Endothelial cell of umbilical vein (primary cell): ENCODE measurements at regions not wholly inside any gene's neighbourhood (a gene's known extent, or its start where the extent isn't known, plus 50 kb on each side); places are given as distances from the start of the nearest gene placed in this dataset.

ENCODE experiments used
- BruUV-seq: library from RNA; stranded (reverse); fragments of 400-500 nt; replicated peaks from 2 replicates; lab custom pipeline; 2021; lab: Mats Ljungman, UMichigan
- CTCF ChIA-PET: fragments of 300-600, 350-600 bp; sonication (Branson Sonifier 250); formaldehyde crosslinking; loops from one replicate; lab custom pipeline; 2021; ENCODE audit warnings: antibody characterized with exemption, inconsistent platforms; lab: Charles Lee
- POLR2A ChIA-PET: fragments of 300-600, 350-600 bp; sonication (Branson Sonifier 250); formaldehyde crosslinking; loops from one replicate; lab custom pipeline; 2021; ENCODE audit warnings: antibody characterized with exemption, inconsistent platforms; lab: Charles Lee
- DNase-seq: peaks from one replicate; pipeline ENCODE4 v3.0.0-alpha.2; 2011; ENCODE audit warnings: low read depth, low spot score
- FAIRE-seq: peaks from 2 replicates; lab custom pipeline; 2011; peaks lifted over from hg19 to GRCh38; lab: Jason Lieb, UNC
- H2AFZ ChIP-seq: 2 replicates; pipeline ENCODE4 v1.6.0; 2012; ENCODE audit warnings: low read depth, low read length, control low read depth, inconsistent platforms
- H3K27ac ChIP-seq: 2 replicates; pipeline ENCODE4 v1.5.1; 2011; ENCODE audit warnings: low read depth, mild to moderate bottlenecking, control low read depth, low read length, moderate library complexity; ENCODE audit not compliant: insufficient read depth
- H3K27me3 ChIP-seq, 2 experiments: 2 replicates each; pipeline versions ENCODE4 v1.6.0 to v1.6.1; 2011; ENCODE audit warnings: low read length in 2 of 2, mixed read lengths in 1 of 2; ENCODE audit not compliant: control insufficient read depth in 2 of 2, insufficient read depth in 2 of 2
- H3K36me3 ChIP-seq, 2 experiments: 2 replicates in 1 of 2; 3 replicates in 1 of 2; pipeline ENCODE4 v1.5.1; 2011; ENCODE audit warnings: low read length in 2 of 2, mild to moderate bottlenecking in 1 of 2, moderate library complexity in 1 of 2; ENCODE audit not compliant: control insufficient read depth in 2 of 2, insufficient read depth in 2 of 2; ENCODE audit errors: extremely low read depth in 1 of 2
- H3K4me1 ChIP-seq: 3 replicates; pipeline ENCODE4 v1.5.1; 2011; ENCODE audit warnings: mild to moderate bottlenecking, low read length; ENCODE audit not compliant: control insufficient read depth, insufficient read depth; ENCODE audit errors: extremely low read depth
- H3K4me2 ChIP-seq: 2 replicates; pipeline ENCODE4 v1.6.1; 2011; ENCODE audit warnings: low read length, control low read depth, mixed read lengths; ENCODE audit not compliant: insufficient read depth
- H3K4me3 ChIP-seq, 3 experiments: fragments of 200-600 bp in 1 of 3; sonication (generic), shearing (Covaris generic) in 1 of 3; replicated peaks in 1 of 3; 2 replicates each; pipeline ENCODE4 v1.5.1; 2011 to 2016; ENCODE audit warnings: control low read depth in 3 of 3, low read length in 3 of 3, mild to moderate bottlenecking in 2 of 3, inconsistent platforms in 1 of 3, low read depth in 1 of 3, moderate library complexity in 1 of 3; ENCODE audit not compliant: insufficient read depth in 1 of 3
- H3K79me2 ChIP-seq: 2 replicates; pipeline ENCODE4 v1.6.0; 2012; ENCODE audit warnings: low read length, inconsistent platforms; ENCODE audit not compliant: control insufficient read depth, insufficient read depth
- H3K9ac ChIP-seq: replicated peaks from 2 replicates; pipeline ENCODE3; 2011; ENCODE audit warnings: low read length, control low read depth; ENCODE audit not compliant: insufficient read depth; ENCODE audit errors: extremely low read depth
- H3K9me1 ChIP-seq: replicated peaks from 3 replicates; pipeline ENCODE4 v1.6.0; 2011; ENCODE audit warnings: mild to moderate bottlenecking, low read length; ENCODE audit not compliant: control insufficient read depth, insufficient read depth; ENCODE audit errors: extremely low read depth
- H3K9me3 ChIP-seq: replicated peaks from 2 replicates; pipeline ENCODE4 v1.5.1; 2012; ENCODE audit warnings: low read length, inconsistent platforms; ENCODE audit not compliant: control insufficient read depth, insufficient read depth
- H4K20me1 ChIP-seq: replicated peaks from 2 replicates; pipeline ENCODE3; 2011; ENCODE audit warnings: mild to moderate bottlenecking, low read length; ENCODE audit not compliant: control insufficient read depth, insufficient read depth; ENCODE audit errors: extremely low read depth
- EZH2 ChIP-seq: IDR thresholded peaks from 2 replicates; pipeline ENCODE4 v1.6.1; 2012; ENCODE audit warnings: borderline replicate concordance, low read depth, mild to moderate bottlenecking, moderate library complexity, low read length, inconsistent platforms; ENCODE audit not compliant: severe bottlenecking
- FOS ChIP-seq: IDR thresholded peaks from 2 replicates; pipeline ENCODE4 v1.6.1; 2011; ENCODE audit warnings: mild to moderate bottlenecking, low read length, moderate library complexity, borderline replicate concordance; ENCODE audit not compliant: insufficient read depth
- GATA2 ChIP-seq: IDR thresholded peaks from 2 replicates; pipeline ENCODE4 v1.7.0; 2011; ENCODE audit warnings: low read depth, mild to moderate bottlenecking, moderate library complexity, mixed read lengths, low read length; ENCODE audit not compliant: insufficient read length, insufficient read depth
- JUN ChIP-seq: IDR thresholded peaks from 2 replicates; pipeline ENCODE4 v1.6.1; 2011; ENCODE audit warnings: borderline replicate concordance, low read depth; ENCODE audit not compliant: insufficient read length, insufficient read depth
- MAX ChIP-seq: IDR thresholded peaks from 2 replicates; pipeline ENCODE4 v1.6.1; 2011; ENCODE audit not compliant: insufficient read depth, insufficient read length
- MYC ChIP-seq: IDR thresholded peaks from one replicate; pipeline ENCODE4 v1.6.1; 2011; ENCODE audit warnings: mild to moderate bottlenecking, low read depth, low read length
- POLR2A ChIP-seq: IDR thresholded peaks from 2 replicates; pipeline ENCODE4 v1.6.1; 2012; ENCODE audit warnings: low read depth, mild to moderate bottlenecking, control low read depth, low read length
- POLR2AphosphoS5 ChIP-seq: IDR thresholded peaks from 2 replicates; pipeline ENCODE4 v1.6.1; 2012; ENCODE audit warnings: low read depth, mild to moderate bottlenecking, control low read depth, low read length, moderate library complexity; ENCODE audit not compliant: insufficient read depth
- dilution Hi-C: fragments of 300-500 bp; cut with MboI; formaldehyde crosslinking; loops from one replicate; pipeline ENCODE4 v1.15.0; 2019; ENCODE audit warnings: low sequenced_read_pairs; ENCODE audit not compliant: extremely low pct_ligation_motif_present
- intact Hi-C: fragments of 100-400 bp; cut with micrococcal nuclease; formaldehyde crosslinking; loops from one replicate; pipeline ENCODE4 v1.10.0; 2022
- TF ChIP-seq, protein P1 (sequence below), 2 donors: IDR thresholded peaks; 1 replicate in 1 of 2; 2 replicates in 1 of 2; pipeline ENCODE4 v1.5.1; 2011; ENCODE audit warnings: low read length in 2 of 2, mild to moderate bottlenecking in 2 of 2, moderate library complexity in 2 of 2, control low read depth in 1 of 2, inconsistent platforms in 1 of 2, low read depth in 1 of 2; ENCODE audit not compliant: insufficient read depth in 1 of 2; ENCODE audit errors: extremely low read depth in 1 of 2

- no peaks in the 10 kb centered on the region for H3K36me3 ChIP-seq
- no peaks in the 10 kb centered on the region for H3K27me3 ChIP-seq
- H3K9ac ChIP-seq = no peak overlapping the region
- no peaks in the 10 kb centered on the region for H3K79me2 ChIP-seq
- H3K9me3 ChIP-seq = peaks cover 2% of the 10 kb centered on the region
- CTCF ChIA-PET = no interaction called here
- POLR2A ChIA-PET = no interaction called here
- H3K4me2 ChIP-seq = no peak overlapping the region
- DNase-seq (no peak), FAIRE-seq (no peak)
- no peaks in the 10 kb centered on the region for H4K20me1 ChIP-seq
- H3K27ac ChIP-seq = no peak overlapping the region
- dilution Hi-C loops = no loop called here
- no peaks in the 10 kb centered on the region for H3K9me1 ChIP-seq
- H3K4me1 ChIP-seq = no peaks in the 10 kb centered on the region
- no peak overlapping the region for H3K4me3 ChIP-seq
- H2AFZ ChIP-seq = no peak overlapping the region
- intact Hi-C loops = no loop called here
- no TSS peak for BruUV-seq
- TF ChIP-seq JUN (no peak), POLR2AphosphoS5 (no peak), POLR2A (no peak), MYC (no peak), GATA2 (no peak), FOS (no peak), EZH2 (no peak), MAX (no peak)
- TF ChIP-seq, protein P1, sequence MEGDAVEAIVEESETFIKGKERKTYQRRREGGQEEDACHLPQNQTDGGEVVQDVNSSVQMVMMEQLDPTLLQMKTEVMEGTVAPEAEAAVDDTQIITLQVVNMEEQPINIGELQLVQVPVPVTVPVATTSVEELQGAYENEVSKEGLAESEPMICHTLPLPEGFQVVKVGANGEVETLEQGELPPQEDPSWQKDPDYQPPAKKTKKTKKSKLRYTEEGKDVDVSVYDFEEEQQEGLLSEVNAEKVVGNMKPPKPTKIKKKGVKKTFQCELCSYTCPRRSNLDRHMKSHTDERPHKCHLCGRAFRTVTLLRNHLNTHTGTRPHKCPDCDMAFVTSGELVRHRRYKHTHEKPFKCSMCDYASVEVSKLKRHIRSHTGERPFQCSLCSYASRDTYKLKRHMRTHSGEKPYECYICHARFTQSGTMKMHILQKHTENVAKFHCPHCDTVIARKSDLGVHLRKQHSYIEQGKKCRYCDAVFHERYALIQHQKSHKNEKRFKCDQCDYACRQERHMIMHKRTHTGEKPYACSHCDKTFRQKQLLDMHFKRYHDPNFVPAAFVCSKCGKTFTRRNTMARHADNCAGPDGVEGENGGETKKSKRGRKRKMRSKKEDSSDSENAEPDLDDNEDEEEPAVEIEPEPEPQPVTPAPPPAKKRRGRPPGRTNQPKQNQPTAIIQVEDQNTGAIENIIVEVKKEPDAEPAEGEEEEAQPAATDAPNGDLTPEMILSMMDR (IDR thresholded peaks at IDR 0.05; ENCODE audit: extremely low read depth in 1 of 2, insufficient read depth in 1 of 2, low read depth in 1 of 2, low read length in 2 of 2) = no peak
Observed at GRCh38 chr15:91429973-91430372, 329.9 kb downstream of the SV2B start.
